GM12878 (cell line): ENCODE measurements at regions not wholly inside any gene's neighbourhood (a gene's known extent, or its start where the extent isn't known, plus 50 kb on each side); places are given as distances from the start of the nearest gene placed in this dataset.

Source experiments
- CHD4 ChIP-seq: fragments of 200-600 bp; sonication (generic); IDR thresholded peaks from 2 replicates; pipeline ENCODE4 v1.6.1; 2016; ENCODE audit warnings: mild to moderate bottlenecking
- FOXM1 ChIP-seq: IDR thresholded peaks from 2 replicates; pipeline ENCODE4 v1.6.1; 2012; ENCODE audit warnings: low read depth, mild to moderate bottlenecking, inconsistent platforms, low read length, moderate library complexity
- MXI1 ChIP-seq: fragments of 150-350 bp; IDR thresholded peaks from 2 replicates; pipeline ENCODE4 v1.6.1; 2011; ENCODE audit warnings: low read depth, mild to moderate bottlenecking, inconsistent platforms, low read length, improper control_type of control experiment
- NFYA ChIP-seq: IDR thresholded peaks from 2 replicates; pipeline ENCODE4 v1.6.1; 2011; ENCODE audit warnings: low read depth, mild to moderate bottlenecking, low read length, improper control_type of control experiment, borderline replicate concordance
- PML ChIP-seq: IDR thresholded peaks from 2 replicates; pipeline ENCODE4 v1.6.1; 2012; ENCODE audit warnings: low read length, inconsistent platforms
- SMC3 ChIP-seq: IDR thresholded peaks from 2 replicates; pipeline ENCODE4 v1.6.1; 2011; ENCODE audit warnings: low read length, improper control_type of control experiment, borderline replicate concordance
- SPI1 ChIP-seq: IDR thresholded peaks from 2 replicates; pipeline ENCODE4 v1.6.1; 2011; ENCODE audit warnings: low read depth, mild to moderate bottlenecking, low read length, moderate library complexity, borderline replicate concordance; ENCODE audit not compliant: insufficient read depth
- TBL1XR1 ChIP-seq: IDR thresholded peaks from 2 replicates; pipeline ENCODE4 v1.6.1; 2012; ENCODE audit warnings: low read depth, low read length, improper control_type of control experiment
- USF1 ChIP-seq: IDR thresholded peaks from 2 replicates; pipeline ENCODE4 v1.6.1; 2011; ENCODE audit warnings: borderline replicate concordance, low read depth, mild to moderate bottlenecking, moderate library complexity, mixed read lengths, low read length; ENCODE audit not compliant: insufficient read depth; ENCODE audit errors: extremely low read length
- USF2 ChIP-seq: IDR thresholded peaks from 2 replicates; pipeline ENCODE4 v1.6.1; 2011; ENCODE audit warnings: low read depth, low read length, improper control_type of control experiment, borderline replicate concordance
- TF ChIP-seq, protein P1 (sequence below), 3 experiments: IDR thresholded peaks in 2 of 3; conservative IDR thresholded peaks in 1 of 3; 2 replicates each; pipeline ENCODE4 v1.5.1; 2011; ENCODE audit warnings: low read depth in 3 of 3, low read length in 3 of 3, mild to moderate bottlenecking in 3 of 3, control low read depth in 2 of 3, moderate library complexity in 2 of 3, inconsistent platforms in 1 of 3, mixed read lengths in 1 of 3; ENCODE audit not compliant: control insufficient read depth in 2 of 3, insufficient read depth in 1 of 3; ENCODE audit errors: extremely low read depth in 1 of 3
- TF ChIP-seq, protein P2 (sequence below): fragments of 450-650 bp; formaldehyde crosslinking; IDR thresholded peaks from 2 replicates; pipeline ENCODE4 v1.4.0; 2020; ENCODE audit warnings: mild to moderate bottlenecking, moderate library complexity
- TF ChIP-seq, protein P3 (sequence below): IDR thresholded peaks from 2 replicates; pipeline ENCODE4 v1.6.1; 2012; ENCODE audit warnings: low read depth, low read length, improper control_type of control experiment

DNA sequence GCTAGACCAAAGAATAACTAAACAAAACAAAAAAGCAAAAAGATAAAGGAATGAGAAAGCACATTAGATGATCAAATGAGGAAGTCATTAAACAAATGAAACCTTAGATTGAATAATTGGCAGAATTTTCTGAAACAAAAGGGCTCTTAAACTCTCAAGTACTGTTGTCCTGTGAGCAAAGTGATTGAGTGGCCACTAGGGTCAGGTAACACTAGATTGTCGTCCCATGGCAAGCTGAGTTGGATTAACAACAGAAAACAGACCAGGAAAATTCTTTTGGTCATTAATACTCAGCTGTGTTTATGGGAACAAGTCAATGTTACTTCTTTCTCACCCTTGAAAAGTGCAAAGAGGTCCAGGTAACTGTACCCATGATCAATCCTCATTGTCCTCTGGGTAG, 81.6 kb upstream of the MRPS30 start:
- no peak for TF ChIP-seq NFYA
- TF ChIP-seq FOXM1: no peak
- TF ChIP-seq SMC3: no peak
- TF ChIP-seq CHD4: no peak
- TF ChIP-seq, protein P1, sequence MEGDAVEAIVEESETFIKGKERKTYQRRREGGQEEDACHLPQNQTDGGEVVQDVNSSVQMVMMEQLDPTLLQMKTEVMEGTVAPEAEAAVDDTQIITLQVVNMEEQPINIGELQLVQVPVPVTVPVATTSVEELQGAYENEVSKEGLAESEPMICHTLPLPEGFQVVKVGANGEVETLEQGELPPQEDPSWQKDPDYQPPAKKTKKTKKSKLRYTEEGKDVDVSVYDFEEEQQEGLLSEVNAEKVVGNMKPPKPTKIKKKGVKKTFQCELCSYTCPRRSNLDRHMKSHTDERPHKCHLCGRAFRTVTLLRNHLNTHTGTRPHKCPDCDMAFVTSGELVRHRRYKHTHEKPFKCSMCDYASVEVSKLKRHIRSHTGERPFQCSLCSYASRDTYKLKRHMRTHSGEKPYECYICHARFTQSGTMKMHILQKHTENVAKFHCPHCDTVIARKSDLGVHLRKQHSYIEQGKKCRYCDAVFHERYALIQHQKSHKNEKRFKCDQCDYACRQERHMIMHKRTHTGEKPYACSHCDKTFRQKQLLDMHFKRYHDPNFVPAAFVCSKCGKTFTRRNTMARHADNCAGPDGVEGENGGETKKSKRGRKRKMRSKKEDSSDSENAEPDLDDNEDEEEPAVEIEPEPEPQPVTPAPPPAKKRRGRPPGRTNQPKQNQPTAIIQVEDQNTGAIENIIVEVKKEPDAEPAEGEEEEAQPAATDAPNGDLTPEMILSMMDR (IDR thresholded peaks at IDR 0.05 in 2 of 3, conservative IDR thresholded peaks at IDR 0.05 in 1 of 3; ENCODE audit: control insufficient read depth in 2 of 3, extremely low read depth in 1 of 3, insufficient read depth in 1 of 3, low read depth in 3 of 3, low read length in 3 of 3): no peak
- no peak for TF ChIP-seq SPI1
- TF ChIP-seq TBL1XR1: no peak
- TF ChIP-seq PML: no peak
- TF ChIP-seq USF1: no peak
- TF ChIP-seq USF2: no peak
- TF ChIP-seq, protein P2, sequence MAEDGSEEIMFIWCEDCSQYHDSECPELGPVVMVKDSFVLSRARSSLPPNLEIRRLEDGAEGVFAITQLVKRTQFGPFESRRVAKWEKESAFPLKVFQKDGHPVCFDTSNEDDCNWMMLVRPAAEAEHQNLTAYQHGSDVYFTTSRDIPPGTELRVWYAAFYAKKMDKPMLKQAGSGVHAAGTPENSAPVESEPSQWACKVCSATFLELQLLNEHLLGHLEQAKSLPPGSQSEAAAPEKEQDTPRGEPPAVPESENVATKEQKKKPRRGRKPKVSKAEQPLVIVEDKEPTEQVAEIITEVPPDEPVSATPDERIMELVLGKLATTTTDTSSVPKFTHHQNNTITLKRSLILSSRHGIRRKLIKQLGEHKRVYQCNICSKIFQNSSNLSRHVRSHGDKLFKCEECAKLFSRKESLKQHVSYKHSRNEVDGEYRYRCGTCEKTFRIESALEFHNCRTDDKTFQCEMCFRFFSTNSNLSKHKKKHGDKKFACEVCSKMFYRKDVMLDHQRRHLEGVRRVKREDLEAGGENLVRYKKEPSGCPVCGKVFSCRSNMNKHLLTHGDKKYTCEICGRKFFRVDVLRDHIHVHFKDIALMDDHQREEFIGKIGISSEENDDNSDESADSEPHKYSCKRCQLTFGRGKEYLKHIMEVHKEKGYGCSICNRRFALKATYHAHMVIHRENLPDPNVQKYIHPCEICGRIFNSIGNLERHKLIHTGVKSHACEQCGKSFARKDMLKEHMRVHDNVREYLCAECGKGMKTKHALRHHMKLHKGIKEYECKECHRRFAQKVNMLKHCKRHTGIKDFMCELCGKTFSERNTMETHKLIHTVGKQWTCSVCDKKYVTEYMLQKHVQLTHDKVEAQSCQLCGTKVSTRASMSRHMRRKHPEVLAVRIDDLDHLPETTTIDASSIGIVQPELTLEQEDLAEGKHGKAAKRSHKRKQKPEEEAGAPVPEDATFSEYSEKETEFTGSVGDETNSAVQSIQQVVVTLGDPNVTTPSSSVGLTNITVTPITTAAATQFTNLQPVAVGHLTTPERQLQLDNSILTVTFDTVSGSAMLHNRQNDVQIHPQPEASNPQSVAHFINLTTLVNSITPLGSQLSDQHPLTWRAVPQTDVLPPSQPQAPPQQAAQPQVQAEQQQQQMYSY (CRISPR knock-in tag): no peak
- no peak for TF ChIP-seq MXI1
- TF ChIP-seq, protein P3, sequence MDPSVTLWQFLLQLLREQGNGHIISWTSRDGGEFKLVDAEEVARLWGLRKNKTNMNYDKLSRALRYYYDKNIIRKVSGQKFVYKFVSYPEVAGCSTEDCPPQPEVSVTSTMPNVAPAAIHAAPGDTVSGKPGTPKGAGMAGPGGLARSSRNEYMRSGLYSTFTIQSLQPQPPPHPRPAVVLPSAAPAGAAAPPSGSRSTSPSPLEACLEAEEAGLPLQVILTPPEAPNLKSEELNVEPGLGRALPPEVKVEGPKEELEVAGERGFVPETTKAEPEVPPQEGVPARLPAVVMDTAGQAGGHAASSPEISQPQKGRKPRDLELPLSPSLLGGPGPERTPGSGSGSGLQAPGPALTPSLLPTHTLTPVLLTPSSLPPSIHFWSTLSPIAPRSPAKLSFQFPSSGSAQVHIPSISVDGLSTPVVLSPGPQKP: no peak
